ENCODE measurements at regions not wholly inside any gene's neighbourhood (a gene's known extent, or its start where the extent isn't known, plus 50 kb on each side); places are given as distances from the start of the nearest gene placed in this dataset.
"Not testable (repeated sequence)": the region's sequence is repeated elsewhere in the genome, so short reads cannot be mapped to it uniquely, and the experiment has no call there.

DNA sequence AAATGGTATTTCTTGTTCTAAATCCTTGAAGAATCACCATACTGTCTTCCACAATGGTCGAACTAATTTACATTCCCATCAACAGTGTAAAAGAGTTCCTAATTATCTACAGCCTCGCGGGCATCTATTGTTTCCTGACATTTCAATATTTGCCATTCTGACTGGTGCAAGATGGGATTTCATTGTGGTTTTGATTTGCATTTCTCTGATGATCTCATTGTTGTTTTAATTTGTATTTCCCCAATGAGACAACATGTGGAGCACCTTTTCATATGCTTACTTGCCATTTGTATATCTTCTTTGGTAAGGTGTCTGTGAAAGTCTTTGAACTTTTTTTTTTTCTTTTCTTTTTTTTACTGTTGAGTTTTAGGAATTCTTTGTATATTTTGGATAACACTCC lies 473.6 kb downstream of the KCTD16 start:
- TF ChIP-seq, protein P1, sequence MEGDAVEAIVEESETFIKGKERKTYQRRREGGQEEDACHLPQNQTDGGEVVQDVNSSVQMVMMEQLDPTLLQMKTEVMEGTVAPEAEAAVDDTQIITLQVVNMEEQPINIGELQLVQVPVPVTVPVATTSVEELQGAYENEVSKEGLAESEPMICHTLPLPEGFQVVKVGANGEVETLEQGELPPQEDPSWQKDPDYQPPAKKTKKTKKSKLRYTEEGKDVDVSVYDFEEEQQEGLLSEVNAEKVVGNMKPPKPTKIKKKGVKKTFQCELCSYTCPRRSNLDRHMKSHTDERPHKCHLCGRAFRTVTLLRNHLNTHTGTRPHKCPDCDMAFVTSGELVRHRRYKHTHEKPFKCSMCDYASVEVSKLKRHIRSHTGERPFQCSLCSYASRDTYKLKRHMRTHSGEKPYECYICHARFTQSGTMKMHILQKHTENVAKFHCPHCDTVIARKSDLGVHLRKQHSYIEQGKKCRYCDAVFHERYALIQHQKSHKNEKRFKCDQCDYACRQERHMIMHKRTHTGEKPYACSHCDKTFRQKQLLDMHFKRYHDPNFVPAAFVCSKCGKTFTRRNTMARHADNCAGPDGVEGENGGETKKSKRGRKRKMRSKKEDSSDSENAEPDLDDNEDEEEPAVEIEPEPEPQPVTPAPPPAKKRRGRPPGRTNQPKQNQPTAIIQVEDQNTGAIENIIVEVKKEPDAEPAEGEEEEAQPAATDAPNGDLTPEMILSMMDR (IDR thresholded peaks at IDR 0.05; ENCODE audit: insufficient read depth, missing control alignments) = no peak
- DNase-seq (ENCODE audit: insufficient read length, low spot score) = no peak
- FAIRE-seq = peak; percentile 25

DNA sequence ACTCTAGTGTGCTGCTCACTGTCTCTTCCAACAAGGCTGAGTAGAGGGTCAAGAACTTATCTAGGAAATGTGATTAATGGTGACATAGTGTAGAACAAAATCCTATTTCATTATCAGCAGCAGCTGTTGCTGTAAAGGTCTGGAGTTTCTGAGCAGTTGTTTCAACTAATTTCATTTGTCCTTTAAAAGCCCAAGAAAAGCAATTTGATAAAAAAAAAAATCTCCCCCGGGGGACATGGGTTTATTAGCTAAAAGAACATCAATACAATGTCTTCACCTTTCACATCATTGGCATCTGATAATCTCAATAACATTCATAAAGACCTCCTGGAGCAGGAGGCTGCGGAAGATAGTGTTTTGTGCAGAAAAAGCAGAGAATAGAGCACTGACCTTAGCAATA lies 468.1 kb downstream of the KCTD16 start:
- FAIRE-seq = no peak
- TF ChIP-seq, protein P1 (IDR thresholded peaks at IDR 0.05; ENCODE audit: insufficient read depth, missing control alignments) = no peak
- DNase-seq (ENCODE audit: insufficient read length, low spot score) = no peak

GRCh38 chr5:144634138-144634537 lies 463.5 kb downstream of the KCTD16 start:
- FAIRE-seq (no peak), DNase-seq (ENCODE audit: insufficient read length, low spot score) (no peak)
- TF ChIP-seq, protein P1 (IDR thresholded peaks at IDR 0.05; ENCODE audit: insufficient read depth, missing control alignments) = no peak

GRCh38 chr5:144598451-144599068 lies 427.9 kb downstream of the KCTD16 start:
- TF ChIP-seq, protein P1 (IDR thresholded peaks at IDR 0.05; ENCODE audit: insufficient read depth, missing control alignments) = no peak

DNA sequence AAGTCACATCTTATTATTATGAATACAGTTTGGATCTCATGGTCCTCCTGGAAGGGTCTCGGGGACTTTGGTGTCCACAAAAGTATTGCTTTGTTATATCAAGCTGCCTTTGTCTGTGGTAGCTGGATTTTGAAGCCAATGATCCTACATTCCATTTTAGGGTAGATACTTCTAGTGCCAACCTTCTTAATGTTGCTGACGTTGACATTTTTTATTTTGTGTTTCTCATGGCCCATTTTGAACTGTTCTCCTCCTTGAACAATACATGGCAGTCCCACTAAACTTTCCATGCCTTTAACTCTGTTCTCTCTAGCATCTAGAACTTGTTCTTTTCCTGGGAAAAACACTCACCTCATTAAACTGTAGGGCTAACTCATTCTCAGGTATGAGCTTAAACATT lies 425.8 kb downstream of the KCTD16 start:
- TF ChIP-seq, protein P1 (IDR thresholded peaks at IDR 0.05; ENCODE audit: insufficient read depth, missing control alignments) = no peak
- DNase-seq (ENCODE audit: insufficient read length, low spot score) = no peak
- FAIRE-seq = no peak

More at GRCh38 chr5:144598451-144599068, 427.9 kb downstream of the KCTD16 start:
- DNase-seq (ENCODE audit: insufficient read length, low spot score) = no peak
- FAIRE-seq = no peak

- TF ChIP-seq, protein P1 (IDR thresholded peaks at IDR 0.05; ENCODE audit: insufficient read depth, missing control alignments) = no peak
- no peak for DNase-seq (ENCODE audit: insufficient read length, low spot score)
- FAIRE-seq = no peak
Observed at GRCh38 chr5:144594919-144595318, 424.2 kb downstream of the KCTD16 start.

- DNase-seq (ENCODE audit: insufficient read length, low spot score); FAIRE-seq: not testable (repeated sequence)
Observed at GRCh38 chr5:144594234-144594633, 423.6 kb downstream of the KCTD16 start.

DNA sequence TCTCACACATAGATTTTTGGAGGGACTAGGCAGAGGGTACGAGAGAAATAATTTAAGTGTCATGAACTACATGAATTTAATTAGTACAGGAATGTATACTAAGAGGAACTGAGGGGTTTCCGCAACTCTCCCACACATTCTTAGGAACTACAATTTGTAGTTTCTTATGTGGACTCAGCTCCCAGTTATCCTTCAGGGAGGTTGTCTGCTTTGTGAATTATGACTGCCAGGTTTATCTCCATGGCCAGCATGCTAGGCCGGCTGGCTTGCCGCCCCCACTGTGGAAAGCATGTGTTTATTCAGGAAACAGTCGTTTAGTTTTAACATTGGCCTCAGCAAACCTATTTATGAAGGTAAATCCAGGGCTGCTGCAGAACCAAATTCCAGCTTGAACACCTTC lies 415.0 kb downstream of the KCTD16 start:
- FAIRE-seq (no peak), DNase-seq (ENCODE audit: insufficient read length, low spot score) (no peak)
- TF ChIP-seq, protein P1 (IDR thresholded peaks at IDR 0.05; ENCODE audit: insufficient read depth, missing control alignments) = no peak
